GM18870 (cell line): ENCODE measurements at regions not wholly inside any gene's neighbourhood (a gene's known extent, or its start where the extent isn't known, plus 50 kb on each side); places are given as distances from the start of the nearest gene placed in this dataset.
"Not testable (repeated sequence)": the region's sequence is repeated elsewhere in the genome, so short reads cannot be mapped to it uniquely, and the experiment has no call there.

Experiments used
- ATAC-seq: cut with Tn5 transposase; IDR thresholded peaks from one replicate; pipeline ENCODE4 v1.9.1; 2021; ENCODE audit warnings: moderate library complexity; ENCODE audit not compliant: unreplicated experiment

DNA sequence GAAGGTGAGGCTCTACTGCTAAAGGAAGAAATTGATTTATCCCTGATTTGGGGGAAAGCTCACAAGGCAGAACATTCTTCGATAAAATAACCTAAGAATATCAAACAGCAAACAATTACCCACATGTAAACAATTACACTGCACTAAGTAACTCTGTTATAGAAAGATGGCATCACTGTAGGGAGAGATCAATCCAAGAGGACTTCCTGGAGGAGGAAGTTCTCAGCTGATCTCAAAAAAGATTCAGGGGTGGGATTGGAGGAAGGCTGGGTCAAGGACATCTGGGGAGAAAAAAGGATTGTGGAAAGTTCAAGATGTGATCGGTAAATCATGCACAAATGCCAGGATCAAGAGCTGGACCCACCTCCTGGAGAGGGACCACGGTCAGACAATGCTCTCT is 361.0 kb upstream of the SULF2 start:
- ATAC-seq: no peak

DNA sequence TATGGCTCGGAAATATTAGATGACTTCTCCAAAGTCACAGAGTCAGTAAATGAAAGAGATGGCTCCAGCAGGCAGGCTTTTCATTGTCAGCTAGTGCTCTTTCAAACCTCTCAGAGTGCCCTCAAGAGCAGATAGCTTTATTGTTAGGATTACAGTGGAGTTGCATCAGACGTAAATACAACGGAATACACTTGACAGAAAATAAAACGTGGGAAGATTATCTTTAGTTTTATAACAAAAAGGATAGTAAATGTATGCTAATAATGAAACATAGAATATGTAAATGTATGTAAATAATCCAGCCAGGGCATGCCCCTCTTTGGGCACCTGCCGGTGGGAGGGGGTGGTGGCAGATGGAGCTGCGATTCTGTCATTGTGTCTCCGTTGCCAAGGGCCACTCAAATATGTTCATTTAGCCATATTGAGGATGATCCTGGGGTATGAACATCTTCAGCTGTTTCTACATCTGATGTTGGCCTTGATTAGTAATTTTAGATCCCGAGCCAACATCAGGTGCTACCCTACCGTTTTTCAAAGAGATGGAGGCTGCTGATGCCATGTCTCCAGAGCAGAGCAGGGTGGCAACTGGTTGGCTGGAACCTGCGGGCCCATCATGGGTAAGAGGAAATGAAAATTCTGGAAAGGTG is 358.3 kb upstream of the SULF2 start:
- no peak for ATAC-seq

DNA sequence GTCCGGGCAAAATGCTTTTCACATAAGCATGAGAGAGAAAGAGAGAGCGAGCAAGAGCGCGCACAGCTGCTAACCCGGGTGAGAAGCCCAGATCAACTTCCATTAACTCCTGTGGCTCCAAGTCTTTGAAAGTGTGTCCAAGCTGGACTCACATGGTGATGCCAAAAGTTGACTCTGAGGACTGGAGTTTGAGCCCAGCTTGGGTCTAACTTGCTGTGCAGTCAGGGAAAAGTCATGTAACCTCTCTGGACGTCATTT is 357.2 kb upstream of the SULF2 start:
- ATAC-seq: no peak

DNA sequence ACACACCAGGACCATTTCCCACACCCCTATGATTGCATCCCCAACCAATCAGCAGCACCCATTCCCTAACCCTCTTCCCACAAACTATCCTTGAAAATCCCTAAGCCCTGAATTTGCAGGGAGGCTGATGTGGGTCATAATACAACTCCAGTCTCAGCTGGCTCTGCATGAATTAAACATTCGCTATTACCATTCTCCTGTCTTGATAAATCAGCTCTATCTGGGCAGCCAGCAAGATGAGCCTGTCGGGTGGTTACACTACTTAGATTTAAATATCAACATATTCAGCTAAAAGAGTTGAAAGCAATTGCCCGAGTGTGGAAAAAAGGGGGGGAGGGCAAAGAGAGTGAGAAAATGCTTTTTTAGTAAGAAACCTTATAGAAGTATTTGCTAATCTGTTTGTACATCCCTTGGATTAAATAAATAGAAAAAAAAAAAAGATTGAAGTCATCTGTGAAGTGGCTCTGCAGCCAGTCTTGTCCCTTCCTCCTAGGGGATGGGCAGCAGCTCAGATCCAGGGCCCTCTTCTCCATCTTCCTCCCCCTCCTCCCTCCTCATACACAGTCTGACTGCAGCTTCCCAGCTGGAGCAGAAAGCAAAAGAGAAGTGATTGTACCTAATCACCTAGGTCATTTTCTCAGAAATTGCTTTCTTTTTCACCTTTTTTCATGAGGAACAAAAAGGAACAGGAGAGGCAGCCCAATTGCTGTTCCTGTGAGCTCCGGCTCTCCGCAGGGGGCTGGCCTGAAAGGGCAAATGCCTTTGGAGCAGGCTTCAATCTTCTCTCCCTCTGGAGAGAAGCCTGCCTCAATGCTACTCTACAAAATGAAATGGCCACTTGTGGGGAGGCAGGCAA is 356.6 kb upstream of the SULF2 start:
- ATAC-seq: no peak

DNA sequence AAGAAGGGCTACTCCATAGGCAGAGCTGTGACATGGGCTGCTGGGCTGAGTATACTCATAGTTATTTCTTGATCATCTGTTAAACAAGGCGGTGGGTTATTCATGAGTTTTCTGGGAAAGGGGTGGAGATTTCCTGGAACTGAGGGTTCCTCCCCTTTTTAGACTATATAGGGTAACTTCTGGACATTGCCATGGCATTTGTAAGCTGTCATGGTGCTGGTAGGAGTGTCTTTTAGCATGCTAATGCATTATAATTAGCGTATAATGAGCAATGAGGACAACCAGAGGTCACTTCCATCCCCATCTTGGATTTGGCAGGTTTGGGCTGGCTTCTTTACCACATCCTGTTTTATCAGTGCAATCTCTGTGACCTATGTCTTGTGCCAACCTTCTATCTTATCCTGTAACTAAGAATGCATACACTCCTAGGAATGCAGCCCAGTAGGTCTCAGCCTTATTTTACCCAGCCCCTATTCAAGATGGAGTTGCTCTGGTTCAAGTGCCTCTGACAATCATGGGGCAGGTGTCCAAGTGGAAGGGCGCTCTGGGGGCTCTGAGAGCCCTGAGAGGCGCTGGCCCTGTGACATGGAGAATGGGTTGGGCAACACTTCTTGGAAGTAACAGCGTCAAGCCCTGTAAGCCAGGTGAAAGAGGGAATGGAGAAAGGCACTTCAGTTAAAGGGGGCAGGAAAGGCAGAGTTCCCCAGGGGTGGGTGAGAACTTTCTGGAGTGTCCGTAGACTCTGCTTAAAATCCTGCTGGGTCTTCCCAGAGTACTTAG is 354.2 kb upstream of the SULF2 start:
- ATAC-seq: no peak

DNA sequence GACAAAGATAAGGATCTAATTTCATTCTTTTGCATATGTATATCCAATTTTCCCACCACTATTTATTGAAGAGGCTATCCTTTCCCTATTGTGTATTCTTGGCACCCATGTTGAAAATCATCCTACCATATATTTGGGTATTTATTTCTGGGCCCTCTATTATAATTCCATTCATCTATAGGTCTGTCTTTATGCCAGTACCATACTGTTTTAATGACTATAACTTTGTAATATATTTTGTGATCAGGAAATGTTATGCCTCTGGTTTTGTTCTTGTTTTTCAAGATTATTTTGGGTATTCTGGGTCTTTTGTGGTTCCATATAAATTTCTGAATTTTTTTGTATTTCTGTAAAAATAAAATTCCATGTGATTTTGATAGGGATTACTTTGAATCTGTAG is 347.6 kb upstream of the SULF2 start:
- no peak for ATAC-seq

DNA sequence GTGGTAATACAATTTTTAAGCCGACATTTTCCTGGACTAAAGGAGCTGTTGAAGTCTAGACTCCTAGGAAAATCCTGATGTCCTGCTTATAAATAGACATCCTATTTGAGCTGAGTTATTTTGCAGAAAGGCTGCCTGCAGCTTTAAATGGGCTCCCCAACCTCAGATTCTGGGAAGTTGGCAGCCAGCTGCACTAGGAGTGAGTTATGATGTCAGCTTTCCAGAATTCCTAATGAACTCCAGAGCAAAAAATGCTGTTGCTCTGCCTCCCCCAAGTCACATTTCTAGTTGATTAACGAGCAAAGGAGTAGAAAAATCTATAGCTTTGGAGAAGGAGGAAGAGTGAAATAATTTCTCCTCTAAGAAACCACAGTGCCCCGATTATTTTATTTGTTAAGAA is 346.3 kb upstream of the SULF2 start:
- no peak for ATAC-seq

DNA sequence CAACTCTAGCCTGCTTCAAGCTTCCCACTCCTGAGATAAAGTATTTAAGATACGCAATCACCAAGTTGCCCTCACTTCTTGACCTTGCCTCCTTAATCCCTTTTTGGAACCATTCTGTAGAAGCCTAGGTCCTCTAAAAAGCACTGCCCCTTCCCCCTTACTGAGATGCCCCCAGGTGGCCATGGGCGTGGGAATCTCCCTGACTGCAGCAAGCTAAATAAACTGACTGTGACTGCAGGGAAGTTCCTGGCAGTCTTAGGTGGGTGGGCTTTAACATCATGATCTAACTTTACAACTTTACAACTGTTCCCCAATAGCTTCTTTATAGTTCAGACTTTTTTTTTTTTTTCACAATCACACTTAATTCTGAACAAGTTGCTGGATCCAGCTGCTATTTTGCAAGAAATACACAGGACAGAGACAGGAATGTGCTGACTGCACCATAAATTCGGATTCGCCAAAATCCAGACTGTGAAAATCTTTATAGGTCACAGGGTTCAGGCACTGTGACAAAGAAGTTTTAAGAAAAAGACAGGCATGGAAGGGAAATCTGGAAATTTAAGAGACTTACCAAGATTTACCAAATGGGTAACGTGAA is 344.2 kb upstream of the SULF2 start:
- ATAC-seq: no peak

DNA sequence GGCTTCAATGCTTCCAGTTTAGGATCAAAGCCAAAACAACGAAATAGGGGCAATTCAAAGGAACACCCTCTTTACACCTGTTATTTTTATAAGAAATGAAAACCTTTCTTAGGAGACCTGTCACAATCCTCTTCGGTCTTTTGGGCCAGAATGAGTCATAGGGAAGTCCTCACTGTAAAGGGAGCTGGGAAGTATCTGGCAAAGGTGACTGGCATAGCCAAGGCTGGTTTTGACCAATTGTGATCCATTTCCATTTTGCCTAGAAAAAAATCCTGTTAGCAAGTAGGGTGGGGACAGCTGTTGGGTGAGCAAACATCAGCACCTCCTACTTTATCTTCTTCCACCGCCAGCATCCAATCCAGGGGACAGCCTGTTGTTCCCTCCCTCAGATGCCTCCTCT is 343.2 kb upstream of the SULF2 start:
- ATAC-seq: no peak

DNA sequence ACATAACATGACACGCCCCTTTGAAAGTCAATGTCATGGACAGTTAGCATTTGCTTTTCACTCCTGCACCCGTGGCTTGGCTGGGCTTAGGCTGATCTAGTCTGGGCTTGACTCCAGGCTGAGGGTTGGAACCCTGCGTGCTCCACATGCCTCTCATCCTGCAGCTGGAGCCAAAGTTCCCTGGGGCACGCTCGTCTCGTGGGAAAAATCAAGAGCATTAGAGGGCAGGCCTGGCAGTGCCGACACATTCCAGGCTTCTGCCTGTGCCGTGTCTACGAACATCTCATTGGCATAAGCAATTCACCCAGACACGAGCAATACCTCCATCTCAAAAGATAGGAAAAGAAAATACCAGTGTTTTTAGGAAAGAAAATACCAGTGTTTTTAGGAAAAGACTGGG is 342.7 kb upstream of the SULF2 start:
- not testable (repeated sequence) for ATAC-seq

DNA sequence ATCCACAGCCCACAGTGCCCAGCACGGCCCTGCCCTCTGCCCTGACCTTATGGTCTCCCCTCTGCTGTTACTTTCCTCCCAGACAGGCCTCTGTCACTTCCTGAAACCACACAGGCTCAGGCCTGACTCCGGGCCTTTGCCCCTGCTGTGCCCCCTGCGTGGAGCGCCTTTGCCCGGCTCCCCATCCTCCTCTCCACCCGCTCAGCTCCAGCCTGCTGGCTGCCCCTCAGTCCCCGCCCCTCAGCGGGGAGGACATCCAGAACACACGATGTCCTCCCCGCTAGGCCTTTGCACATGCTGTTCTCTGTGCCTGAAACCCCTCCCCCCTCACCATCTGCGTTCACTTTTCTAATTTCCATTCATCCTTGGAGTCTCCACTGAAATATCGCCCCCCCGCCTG is 341.9 kb upstream of the SULF2 start:
- ATAC-seq: not testable (repeated sequence)

DNA sequence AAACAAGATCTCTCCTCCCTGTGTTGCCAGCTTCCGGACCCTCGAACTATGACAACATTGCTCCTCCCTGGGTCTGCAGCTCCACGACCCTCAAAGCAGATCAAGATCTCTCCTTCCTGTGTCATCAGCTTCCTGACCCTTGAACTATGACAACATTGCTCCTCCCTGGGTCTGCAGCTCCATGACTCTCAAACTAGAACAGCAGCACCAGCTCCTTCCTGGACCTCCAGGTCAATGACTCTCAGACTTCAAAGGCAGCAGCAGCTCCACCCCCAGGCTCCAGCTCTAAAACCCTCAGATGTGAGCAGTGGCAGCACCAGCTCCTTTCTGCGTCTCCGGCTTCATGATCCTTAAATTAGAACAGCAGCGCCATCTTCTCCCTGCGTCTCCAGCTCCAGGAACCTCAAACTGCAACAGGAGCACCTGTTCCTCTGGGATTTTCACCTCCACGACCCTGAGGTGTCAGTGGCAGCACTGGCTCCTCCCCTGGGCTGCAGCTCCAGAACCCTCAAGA is 341.0 kb upstream of the SULF2 start:
- ATAC-seq: no peak

DNA sequence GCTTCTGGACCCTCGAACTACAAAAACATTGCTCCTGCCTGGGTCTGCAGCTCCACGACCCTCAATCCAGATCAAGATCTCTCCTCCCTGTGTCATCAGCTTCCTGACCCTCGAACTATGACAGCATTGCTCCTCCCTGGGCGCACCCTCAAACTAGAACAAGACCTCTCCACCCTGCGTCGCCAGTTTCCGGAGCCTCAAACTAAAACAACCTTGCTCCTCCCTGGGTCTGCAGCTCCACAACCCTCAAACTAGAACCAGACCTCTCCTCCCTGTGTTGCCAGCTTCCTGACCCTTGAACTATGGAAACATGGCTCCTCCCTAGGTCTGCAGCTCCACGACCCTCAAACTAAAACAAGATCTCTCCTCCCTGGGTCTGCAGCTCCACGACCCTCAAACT is 339.7 kb upstream of the SULF2 start:
- no peak for ATAC-seq

DNA sequence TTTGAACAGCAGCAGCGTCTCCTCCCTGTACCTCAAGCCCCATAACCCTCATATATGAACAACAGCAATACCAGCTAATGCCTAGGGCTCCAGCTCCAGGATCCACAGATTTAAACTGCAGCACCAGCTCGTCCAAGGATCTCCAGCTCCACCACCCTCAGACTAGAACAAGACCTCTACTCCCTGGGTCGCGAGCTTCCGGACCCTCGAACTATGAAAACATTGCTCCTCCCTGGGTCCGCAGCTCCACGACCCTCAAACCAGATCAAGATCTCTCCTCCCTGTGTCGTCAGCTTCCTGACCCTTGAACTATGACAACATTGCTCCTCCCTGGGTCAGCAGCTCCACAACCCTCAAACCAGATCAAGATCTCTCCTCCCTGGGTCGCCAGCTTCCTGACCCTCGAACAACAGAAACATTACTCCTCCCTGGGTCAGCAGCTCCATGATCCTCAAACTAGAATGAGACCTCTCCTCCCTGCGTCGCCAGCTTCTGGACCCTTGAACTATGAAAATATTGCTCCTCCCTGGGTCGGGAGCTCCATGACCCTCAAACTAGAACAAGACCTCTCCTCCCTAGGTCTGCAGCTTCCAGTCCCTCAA is 339.0 kb upstream of the SULF2 start:
- no peak for ATAC-seq

DNA sequence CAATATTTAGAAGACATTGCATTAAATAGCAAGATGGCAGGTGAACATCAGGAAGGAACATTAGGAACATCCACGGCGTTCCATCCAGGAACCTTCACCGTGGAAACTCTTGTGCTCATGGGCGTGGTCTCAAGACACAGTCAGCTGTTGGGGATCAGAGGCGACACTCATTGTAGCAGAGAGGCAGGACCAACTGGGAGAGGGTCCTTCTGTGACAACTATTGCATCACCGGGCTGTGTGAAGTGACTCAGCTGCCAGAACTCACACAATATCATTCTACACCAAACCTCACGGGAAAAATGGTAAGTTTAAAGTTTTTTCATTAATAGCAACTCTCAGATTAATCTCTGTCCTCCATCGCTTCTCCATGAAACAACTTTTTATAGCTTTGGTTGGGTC is 334.8 kb upstream of the SULF2 start:
- no peak for ATAC-seq

DNA sequence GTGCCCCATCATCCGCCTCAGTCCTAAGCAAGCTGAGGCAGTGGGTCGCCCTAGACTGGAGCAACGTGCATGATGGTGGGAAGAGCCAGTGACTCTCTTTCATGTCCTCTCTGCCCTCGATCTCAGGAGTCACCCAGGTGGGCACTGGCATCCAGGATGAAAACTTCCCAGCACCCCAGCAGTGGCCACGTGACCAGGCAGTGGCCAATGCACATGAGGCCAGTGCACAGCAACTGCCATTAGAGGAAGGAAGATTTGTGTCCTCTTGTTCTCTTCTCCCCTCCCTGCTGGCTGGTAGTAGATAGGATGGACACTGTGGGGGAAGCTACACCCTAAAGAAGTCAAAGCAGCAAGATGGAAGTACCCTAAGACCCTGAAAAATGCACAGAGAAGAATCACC is 334.1 kb upstream of the SULF2 start:
- not testable (repeated sequence) for ATAC-seq

DNA sequence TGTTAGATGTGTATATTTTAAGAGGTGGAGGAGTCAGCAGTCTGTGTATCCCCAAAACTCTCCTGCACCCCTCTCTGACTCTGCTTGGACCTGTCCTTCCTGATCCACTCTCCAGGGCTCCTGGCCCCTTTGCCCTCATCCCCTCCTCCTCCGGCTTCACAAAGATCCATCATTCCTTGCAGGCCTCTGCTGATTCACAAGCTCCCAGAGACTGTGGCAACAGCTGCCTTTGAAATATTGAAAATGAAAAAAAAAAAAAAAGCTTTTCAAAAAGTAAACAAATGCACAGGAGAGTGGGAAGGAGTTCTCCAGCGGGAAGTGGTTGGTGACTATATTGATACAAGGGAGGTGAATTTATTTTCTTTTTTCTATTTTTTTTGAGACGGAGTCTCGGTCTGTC is 330.2 kb upstream of the SULF2 start:
- ATAC-seq: no peak

DNA sequence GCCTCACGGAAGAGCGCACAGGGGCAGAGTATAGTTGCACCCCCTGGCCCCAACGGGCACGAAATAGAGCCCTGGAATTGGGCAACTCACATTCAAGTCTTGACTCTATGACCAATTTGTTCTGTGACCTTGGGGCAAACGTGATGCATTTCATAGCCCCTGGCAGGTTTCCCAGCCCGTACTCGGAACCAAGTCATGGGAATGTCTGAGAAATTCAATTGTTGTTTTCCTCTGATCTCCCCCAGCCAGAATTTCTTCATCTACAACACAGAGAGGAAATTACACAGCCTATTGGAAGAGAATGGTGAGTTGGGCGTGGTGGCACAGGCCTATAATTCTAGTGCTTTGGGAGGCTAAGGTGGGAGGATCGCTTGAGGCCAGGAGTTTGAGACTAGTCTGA is 322.3 kb upstream of the SULF2 start:
- ATAC-seq: no peak

DNA sequence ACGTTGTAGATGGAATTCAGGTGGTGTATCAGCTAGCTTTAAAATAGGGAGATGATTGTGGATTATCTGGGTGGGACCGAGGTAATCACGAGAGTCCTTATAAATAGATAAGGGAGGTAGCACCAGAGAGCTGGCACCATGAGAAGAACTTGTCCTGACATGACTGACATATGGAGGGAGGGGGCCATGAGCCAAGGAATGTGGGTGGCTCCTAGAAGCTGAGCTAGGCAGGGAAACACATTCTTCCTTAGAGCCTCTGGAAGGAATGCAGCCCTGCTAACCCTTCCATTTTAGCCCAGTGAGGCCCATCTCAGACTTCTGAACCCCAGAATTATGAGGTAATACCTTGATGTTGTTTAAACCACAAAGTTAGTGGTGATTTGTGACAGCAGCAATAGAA is 321.1 kb upstream of the SULF2 start:
- no peak for ATAC-seq

DNA sequence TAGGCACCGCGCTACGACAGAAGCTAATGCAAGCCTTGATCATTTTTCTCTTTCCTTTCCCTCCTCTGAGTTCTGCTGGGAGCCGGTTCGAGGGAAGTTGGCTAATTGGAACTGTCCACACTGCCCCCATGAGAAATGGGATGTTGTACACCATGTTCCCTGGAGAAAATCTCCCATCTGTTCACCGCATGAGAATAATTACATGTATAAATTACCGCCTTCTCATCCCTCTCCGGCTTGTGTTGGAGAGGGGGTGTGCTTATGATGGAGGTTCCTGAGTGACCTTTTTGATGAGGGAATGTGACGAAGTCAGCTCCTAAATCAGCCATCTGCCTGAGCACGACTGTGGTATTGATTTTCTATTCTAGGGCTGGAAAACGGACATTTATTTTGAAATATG is 320.2 kb upstream of the SULF2 start:
- ATAC-seq: no peak
